Testis (tissue), 2 donors: ENCODE measurements at regions not wholly inside any gene's neighbourhood (a gene's known extent, or its start where the extent isn't known, plus 50 kb on each side); places are given as distances from the start of the nearest gene placed in this dataset.
"Not testable (repeated sequence)": the region's sequence is repeated elsewhere in the genome, so short reads cannot be mapped to it uniquely, and the experiment has no call there.

ENCODE experiments used
- CTCF ChIP-seq, 3 experiments: fragments of 450-650 bp in 2 of 3; fragments of 200-600 bp in 1 of 3; sonication (generic) in 1 of 3; IDR thresholded peaks; one replicate each; pipeline ENCODE4 v1.5.1; 2016 to 2019; ENCODE audit warnings: antibody characterized with exemption in 3 of 3, mild to moderate bottlenecking in 2 of 3, moderate library complexity in 1 of 3
- POLR2A ChIP-seq: fragments of 450-650 bp; IDR thresholded peaks from one replicate; pipeline ENCODE4 v1.6.1; 2017; ENCODE audit warnings: antibody characterized with exemption, mild to moderate bottlenecking, moderate library complexity

- not testable (repeated sequence) for TF ChIP-seq POLR2A; CTCF (IDR thresholded peaks at IDR 0.05)
These were observed 143.0 kb downstream of the IGLL1 start for GRCh38 chr22:23437107-23437395.
